IPS-18a (cell line): ENCODE measurements at regions not wholly inside any gene's neighbourhood (a gene's known extent, or its start where the extent isn't known, plus 50 kb on each side); places are given as distances from the start of the nearest gene placed in this dataset.

Experiments
- H3K27ac ChIP-seq: one replicate; pipeline ENCODE4 v1.5.1; 2013; ENCODE audit warnings: low read length
- H3K27me3 ChIP-seq: one replicate; pipeline ENCODE4 v1.6.1; 2013; ENCODE audit warnings: mild to moderate bottlenecking, low read length; ENCODE audit not compliant: control insufficient read depth, insufficient read depth
- H3K36me3 ChIP-seq: one replicate; pipeline ENCODE4 v1.6.1; 2013; ENCODE audit warnings: low read depth, low read length; ENCODE audit not compliant: control insufficient read depth
- H3K4me1 ChIP-seq: one replicate; pipeline ENCODE4 v1.6.1; 2013; ENCODE audit warnings: low read depth, low read length; ENCODE audit not compliant: control insufficient read depth
- H3K4me3 ChIP-seq: one replicate; pipeline ENCODE4 v1.5.1; 2013; ENCODE audit warnings: low read length
- H3K9ac ChIP-seq: one replicate; pipeline ENCODE4 v1.6.1; 2013; ENCODE audit warnings: mild to moderate bottlenecking, low read length, moderate library complexity
- H3K9me3 ChIP-seq: one replicate; pipeline ENCODE4 v1.6.1; 2013; ENCODE audit warnings: low read depth, low read length; ENCODE audit not compliant: control insufficient read depth

- H3K36me3 ChIP-seq = no peaks in the 10 kb centered on the region
- no peaks in the 10 kb centered on the region for H3K27me3 ChIP-seq
- no peak overlapping the region for H3K27ac ChIP-seq
- no peak overlapping the region for H3K9ac ChIP-seq
- no peak overlapping the region for H3K4me3 ChIP-seq
- no peaks in the 10 kb centered on the region for H3K4me1 ChIP-seq
- H3K9me3 ChIP-seq = no peaks in the 10 kb centered on the region
Measured at GRCh38 chr11:128210148-128210940, 377.0 kb downstream of the ETS1 start.

GRCh38 chr11:128209138-128209435 is 378.3 kb downstream of the ETS1 start:
- no peaks in the 10 kb centered on the region for H3K4me1 ChIP-seq
- no peak overlapping the region for H3K9ac ChIP-seq
- no peaks in the 10 kb centered on the region for H3K36me3 ChIP-seq
- no peak overlapping the region for H3K4me3 ChIP-seq
- H3K27me3 ChIP-seq = no peaks in the 10 kb centered on the region
- no peak overlapping the region for H3K27ac ChIP-seq
- no peaks in the 10 kb centered on the region for H3K9me3 ChIP-seq

- Histone ChIP-seq H3K9ac (no peak overlapping the region), H3K27me3 (no peaks in the 10 kb centered on the region), H3K4me1 (no peaks in the 10 kb centered on the region), H3K27ac (no peak overlapping the region), H3K9me3 (no peaks in the 10 kb centered on the region), H3K36me3 (no peaks in the 10 kb centered on the region), H3K4me3 (no peak overlapping the region)
Measured at GRCh38 chr11:128208329-128209137, 378.8 kb downstream of the ETS1 start.

- no peak overlapping the region for H3K9ac ChIP-seq
- H3K27me3 ChIP-seq = no peaks in the 10 kb centered on the region
- no peak overlapping the region for H3K27ac ChIP-seq
- no peaks in the 10 kb centered on the region for H3K4me1 ChIP-seq
- no peaks in the 10 kb centered on the region for H3K9me3 ChIP-seq
- H3K4me3 ChIP-seq = no peak overlapping the region
- no peaks in the 10 kb centered on the region for H3K36me3 ChIP-seq
Measured at GRCh38 chr11:128207861-128208321, 379.5 kb downstream of the ETS1 start.

- Histone ChIP-seq H3K4me1 (no peaks in the 10 kb centered on the region), H3K36me3 (no peaks in the 10 kb centered on the region), H3K27me3 (no peaks in the 10 kb centered on the region), H3K27ac (no peak overlapping the region), H3K9me3 (no peaks in the 10 kb centered on the region), H3K4me3 (no peak overlapping the region), H3K9ac (no peak overlapping the region)
Measured at GRCh38 chr11:128206461-128206860, 380.9 kb downstream of the ETS1 start.

GRCh38 chr11:128205796-128206195 is 381.6 kb downstream of the ETS1 start:
- H3K4me3 ChIP-seq = no peak overlapping the region
- H3K27me3 ChIP-seq = no peaks in the 10 kb centered on the region
- H3K27ac ChIP-seq = no peak overlapping the region

GRCh38 chr11:128204898-128205297 is 382.5 kb downstream of the ETS1 start:
- Histone ChIP-seq H3K36me3 (no peaks in the 10 kb centered on the region), H3K9ac (no peak overlapping the region), H3K27ac (no peak overlapping the region), H3K27me3 (no peaks in the 10 kb centered on the region), H3K4me1 (no peaks in the 10 kb centered on the region), H3K4me3 (no peak overlapping the region), H3K9me3 (no peaks in the 10 kb centered on the region)

More at GRCh38 chr11:128205796-128206195, 381.6 kb downstream of the ETS1 start:
- no peak overlapping the region for H3K9ac ChIP-seq
- no peaks in the 10 kb centered on the region for H3K4me1 ChIP-seq
- H3K9me3 ChIP-seq = no peaks in the 10 kb centered on the region
- H3K36me3 ChIP-seq = no peaks in the 10 kb centered on the region

GRCh38 chr11:128201801-128202200 is 385.6 kb downstream of the ETS1 start:
- Histone ChIP-seq H3K4me3 (no peak overlapping the region), H3K36me3 (no peaks in the 10 kb centered on the region), H3K9ac (no peak overlapping the region), H3K4me1 (no peaks in the 10 kb centered on the region), H3K27ac (no peak overlapping the region), H3K9me3 (no peaks in the 10 kb centered on the region), H3K27me3 (no peaks in the 10 kb centered on the region)

- Histone ChIP-seq H3K27ac (no peak overlapping the region), H3K4me3 (no peak overlapping the region), H3K36me3 (no peaks in the 10 kb centered on the region), H3K9me3 (no peaks in the 10 kb centered on the region), H3K27me3 (no peaks in the 10 kb centered on the region), H3K9ac (no peak overlapping the region), H3K4me1 (no peaks in the 10 kb centered on the region)
Measured at GRCh38 chr11:128201009-128201408, 386.3 kb downstream of the ETS1 start.

- Histone ChIP-seq H3K9me3 (no peaks in the 10 kb centered on the region), H3K27ac (no peak overlapping the region), H3K4me3 (no peak overlapping the region), H3K36me3 (no peaks in the 10 kb centered on the region), H3K9ac (no peak overlapping the region), H3K4me1 (no peaks in the 10 kb centered on the region), H3K27me3 (no peaks in the 10 kb centered on the region)
Measured at GRCh38 chr11:128200467-128200866, 386.9 kb downstream of the ETS1 start.

- H3K9me3 ChIP-seq = no peaks in the 10 kb centered on the region
- no peak overlapping the region for H3K4me3 ChIP-seq
- no peak overlapping the region for H3K9ac ChIP-seq
- no peak overlapping the region for H3K27ac ChIP-seq
- no peaks in the 10 kb centered on the region for H3K4me1 ChIP-seq
- H3K27me3 ChIP-seq = no peaks in the 10 kb centered on the region
- H3K36me3 ChIP-seq = no peaks in the 10 kb centered on the region
Measured at GRCh38 chr11:128198216-128198772, 389.1 kb downstream of the ETS1 start.
